Activated CD4-positive, alpha-beta memory T cell treated with anti-CD3 and anti-CD28 coated beads for 36 hours (primary cell): ENCODE measurements at regions not wholly inside any gene's neighbourhood (a gene's known extent, or its start where the extent isn't known, plus 50 kb on each side); places are given as distances from the start of the nearest gene placed in this dataset.

ENCODE experiments used
- CTCF ChIA-PET: fragments of 350-600 bp; sonication (Branson Sonifier 250); formaldehyde crosslinking; loops from one replicate; lab custom pipeline; 2021; ENCODE audit warnings: antibody characterized with exemption, inconsistent platforms; lab: Charles Lee
- POLR2A ChIA-PET: fragments of 350-600 bp; sonication (Branson Sonifier 250); formaldehyde crosslinking; loops from one replicate; lab custom pipeline; 2021; ENCODE audit warnings: antibody characterized with exemption; lab: Charles Lee
- DNase-seq: peaks from one replicate; pipeline ENCODE4 v3.0.0-alpha.2; 2020
- H3K27ac Mint-ChIP-seq: one replicate; pipeline ENCODE4 v1.8.0; 2021; ENCODE audit warnings: mixed read lengths
- H3K27me3 Mint-ChIP-seq: one replicate; pipeline ENCODE4 v1.8.0; 2021; ENCODE audit warnings: mixed read lengths
- H3K36me3 Mint-ChIP-seq: one replicate; pipeline ENCODE4 v1.8.0; 2021; ENCODE audit warnings: mixed read lengths
- H3K4me1 Mint-ChIP-seq: one replicate; pipeline ENCODE4 v1.8.0; 2021; ENCODE audit warnings: low read depth, mixed read lengths
- H3K4me3 Mint-ChIP-seq: one replicate; pipeline ENCODE4 v1.8.0; 2021; ENCODE audit warnings: mild to moderate bottlenecking, mixed read lengths
- H3K9me3 Mint-ChIP-seq: one replicate; pipeline ENCODE4 v1.8.0; 2021; ENCODE audit warnings: mixed read lengths
- intact Hi-C: fragments of 100-400 bp; cut with micrococcal nuclease; formaldehyde crosslinking; loops from one replicate; pipeline ENCODE4 v1.15.1; 2023

GRCh38 chr6:167652701-167653095 lies 174.0 kb upstream of the AFDN start:
- Mint-ChIP-seq H3K36me3 (no peaks in the 10 kb centered on the region), H3K4me3 (no peak overlapping the region), H3K9me3 (no peaks in the 10 kb centered on the region), H3K27ac (no peak overlapping the region), H3K27me3 (no peaks in the 10 kb centered on the region), H3K4me1 (no peaks in the 10 kb centered on the region)
- POLR2A ChIA-PET: no interaction called here
- no peak for DNase-seq
- intact Hi-C loops: no loop called here
- CTCF ChIA-PET: no interaction called here

GRCh38 chr6:167653561-167653960 lies 173.2 kb upstream of the AFDN start:
- DNase-seq: no peak
- H3K27me3 Mint-ChIP-seq: no peaks in the 10 kb centered on the region
- no peaks in the 10 kb centered on the region for H3K9me3 Mint-ChIP-seq
- intact Hi-C loops: no loop called here
- H3K27ac Mint-ChIP-seq: no peak overlapping the region
- H3K4me1 Mint-ChIP-seq: no peaks in the 10 kb centered on the region
- ChIA-PET CTCF (no interaction called here), POLR2A (no interaction called here)
- H3K36me3 Mint-ChIP-seq: no peaks in the 10 kb centered on the region
- H3K4me3 Mint-ChIP-seq: no peak overlapping the region

GRCh38 chr6:167654389-167654788 lies 172.3 kb upstream of the AFDN start:
- DNase-seq: no peak
- no peaks in the 10 kb centered on the region for H3K27me3 Mint-ChIP-seq
- H3K27ac Mint-ChIP-seq: no peak overlapping the region
- intact Hi-C loops: no loop called here
- no peak overlapping the region for H3K4me3 Mint-ChIP-seq
- no peaks in the 10 kb centered on the region for H3K9me3 Mint-ChIP-seq
- ChIA-PET CTCF (no interaction called here), POLR2A (no interaction called here)
- H3K36me3 Mint-ChIP-seq: no peaks in the 10 kb centered on the region
- H3K4me1 Mint-ChIP-seq: no peaks in the 10 kb centered on the region

GRCh38 chr6:167655174-167655821 lies 171.4 kb upstream of the AFDN start:
- H3K27ac Mint-ChIP-seq: no peak overlapping the region
- ChIA-PET CTCF (no interaction called here), POLR2A (no interaction called here)
- intact Hi-C loops: no loop called here
- DNase-seq: no peak
- H3K4me1 Mint-ChIP-seq: no peaks in the 10 kb centered on the region
- H3K9me3 Mint-ChIP-seq: no peaks in the 10 kb centered on the region
- H3K27me3 Mint-ChIP-seq: no peaks in the 10 kb centered on the region
- no peaks in the 10 kb centered on the region for H3K36me3 Mint-ChIP-seq
- H3K4me3 Mint-ChIP-seq: no peak overlapping the region

- intact Hi-C loops: no loop called here
- Mint-ChIP-seq H3K4me1 (no peaks in the 10 kb centered on the region), H3K27ac (no peak overlapping the region), H3K9me3 (no peaks in the 10 kb centered on the region), H3K27me3 (no peaks in the 10 kb centered on the region), H3K36me3 (no peaks in the 10 kb centered on the region), H3K4me3 (no peak overlapping the region)
- POLR2A ChIA-PET: no interaction called here
- CTCF ChIA-PET: no interaction called here
- no peak for DNase-seq
These were observed 168.6 kb upstream of the AFDN start for GRCh38 chr6:167658106-167658505.

GRCh38 chr6:167659046-167659445 lies 167.7 kb upstream of the AFDN start:
- ChIA-PET POLR2A (no interaction called here), CTCF (no interaction called here)
- H3K27me3 Mint-ChIP-seq: no peaks in the 10 kb centered on the region
- H3K27ac Mint-ChIP-seq: no peak overlapping the region
- intact Hi-C loops: no loop called here
- H3K36me3 Mint-ChIP-seq: no peaks in the 10 kb centered on the region
- no peaks in the 10 kb centered on the region for H3K4me1 Mint-ChIP-seq
- no peaks in the 10 kb centered on the region for H3K9me3 Mint-ChIP-seq
- no peak overlapping the region for H3K4me3 Mint-ChIP-seq
- no peak for DNase-seq

GRCh38 chr6:167660424-167660823 lies 166.3 kb upstream of the AFDN start:
- ChIA-PET POLR2A (no interaction called here), CTCF (no interaction called here)
- H3K4me1 Mint-ChIP-seq: no peaks in the 10 kb centered on the region
- H3K27ac Mint-ChIP-seq: no peak overlapping the region
- no peak overlapping the region for H3K4me3 Mint-ChIP-seq
- DNase-seq: no peak
- intact Hi-C loops: no loop called here
- H3K36me3 Mint-ChIP-seq: no peaks in the 10 kb centered on the region
- no peaks in the 10 kb centered on the region for H3K27me3 Mint-ChIP-seq
- no peaks in the 10 kb centered on the region for H3K9me3 Mint-ChIP-seq

- Mint-ChIP-seq H3K27ac (no peak overlapping the region), H3K4me3 (no peak overlapping the region), H3K27me3 (no peaks in the 10 kb centered on the region), H3K36me3 (no peaks in the 10 kb centered on the region), H3K4me1 (no peaks in the 10 kb centered on the region), H3K9me3 (no peaks in the 10 kb centered on the region)
- ChIA-PET CTCF (no interaction called here), POLR2A (no interaction called here)
- DNase-seq: no peak
- intact Hi-C loops: no loop called here
These were observed 165.7 kb upstream of the AFDN start for GRCh38 chr6:167660944-167661551.

- H3K27ac Mint-ChIP-seq: no peak overlapping the region
- CTCF ChIA-PET: no interaction called here
- no peaks in the 10 kb centered on the region for H3K36me3 Mint-ChIP-seq
- no peak overlapping the region for H3K4me3 Mint-ChIP-seq
- intact Hi-C loops: no loop called here
- no peaks in the 10 kb centered on the region for H3K9me3 Mint-ChIP-seq
- H3K4me1 Mint-ChIP-seq: no peaks in the 10 kb centered on the region
- no peak for DNase-seq
- H3K27me3 Mint-ChIP-seq: no peaks in the 10 kb centered on the region
- POLR2A ChIA-PET: no interaction called here
These were observed 165.1 kb upstream of the AFDN start for GRCh38 chr6:167661552-167662044.

GRCh38 chr6:167662075-167662880 lies 164.4 kb upstream of the AFDN start:
- no peak for DNase-seq
- POLR2A ChIA-PET: no interaction called here
- intact Hi-C loops: no loop called here
- CTCF ChIA-PET: no interaction called here
- Mint-ChIP-seq H3K36me3 (no peaks in the 10 kb centered on the region), H3K4me3 (no peak overlapping the region), H3K27ac (no peak overlapping the region), H3K9me3 (no peaks in the 10 kb centered on the region), H3K4me1 (no peaks in the 10 kb centered on the region), H3K27me3 (no peaks in the 10 kb centered on the region)

- Mint-ChIP-seq H3K36me3 (no peaks in the 10 kb centered on the region), H3K9me3 (no peaks in the 10 kb centered on the region), H3K4me1 (no peaks in the 10 kb centered on the region), H3K4me3 (no peak overlapping the region), H3K27me3 (no peaks in the 10 kb centered on the region), H3K27ac (no peak overlapping the region)
- CTCF ChIA-PET: no interaction called here
- intact Hi-C loops: no loop called here
- POLR2A ChIA-PET: no interaction called here
- no peak for DNase-seq
These were observed 163.9 kb upstream of the AFDN start for GRCh38 chr6:167662881-167663205.

GRCh38 chr6:167663316-167663715 lies 163.4 kb upstream of the AFDN start:
- ChIA-PET CTCF (no interaction called here), POLR2A (no interaction called here)
- Mint-ChIP-seq H3K27ac (no peak overlapping the region), H3K4me1 (no peaks in the 10 kb centered on the region), H3K36me3 (no peaks in the 10 kb centered on the region), H3K4me3 (no peak overlapping the region), H3K27me3 (no peaks in the 10 kb centered on the region), H3K9me3 (no peaks in the 10 kb centered on the region)
- no peak for DNase-seq
- intact Hi-C loops: no loop called here
